GM23338 (cell line): ENCODE measurements at regions not wholly inside any gene's neighbourhood (a gene's known extent, or its start where the extent isn't known, plus 50 kb on each side); places are given as distances from the start of the nearest gene placed in this dataset.

Experiments
- ATAC-seq: fragments of 200-7000 bp; cut with Tn5 transposase; 3 replicates; pipeline ENCODE4 v1.9.1; 2020
- DNase-seq: peaks from one replicate; pipeline ENCODE4 v3.0.0-alpha.2; 2015; ENCODE audit warnings: low spot score
- H2AFZ ChIP-seq: fragments of 200-600 bp; sonication (generic); 2 replicates; pipeline ENCODE4 v1.8.0; 2016; ENCODE audit warnings: antibody characterized with exemption, mild to moderate bottlenecking, moderate library complexity
- H3F3A ChIP-seq: fragments of 200-600 bp; sonication (generic); replicated peaks from 2 replicates; pipeline ENCODE4 v1.8.0; 2017; ENCODE audit warnings: antibody characterized with exemption, mixed run types, low read depth
- H3K27ac ChIP-seq: fragments of 200-600 bp; sonication (generic); 2 replicates; pipeline ENCODE4 v1.6.1; 2016; ENCODE audit warnings: low read depth
- H3K27me3 ChIP-seq: fragments of 200-600 bp; sonication (generic); 2 replicates; pipeline ENCODE4 v1.8.0; 2016; ENCODE audit warnings: mild to moderate bottlenecking, mixed run types, moderate library complexity; ENCODE audit not compliant: insufficient read depth
- H3K36me3 ChIP-seq: fragments of 200-600 bp; sonication (generic); 2 replicates; pipeline ENCODE4 v1.8.0; 2016; ENCODE audit warnings: mild to moderate bottlenecking; ENCODE audit not compliant: insufficient read depth
- H3K4me1 ChIP-seq: fragments of 200-600 bp; sonication (generic); 2 replicates; pipeline ENCODE4 v1.8.0; 2016; ENCODE audit warnings: mild to moderate bottlenecking, moderate library complexity; ENCODE audit not compliant: insufficient read depth
- H3K4me2 ChIP-seq: fragments of 200-600 bp; sonication (generic); 2 replicates; pipeline ENCODE4 v1.7.1; 2017; ENCODE audit warnings: mixed run types
- H3K4me3 ChIP-seq: fragments of 200-600 bp; sonication (generic); 2 replicates; pipeline ENCODE4 v1.6.1; 2016; ENCODE audit warnings: mixed run types
- H3K79me2 ChIP-seq: fragments of 200-600 bp; sonication (generic); replicated peaks from 2 replicates; pipeline ENCODE4 v1.8.0; 2017; ENCODE audit warnings: mild to moderate bottlenecking; ENCODE audit not compliant: insufficient read depth
- H3K9me2 ChIP-seq: fragments of 200-600 bp; sonication (generic); 2 replicates; pipeline ENCODE4 v1.8.0; 2017; ENCODE audit not compliant: insufficient read depth
- H4K20me1 ChIP-seq: fragments of 200-600 bp; sonication (generic); replicated peaks from 2 replicates; pipeline ENCODE4 v1.8.0; 2017; ENCODE audit warnings: mild to moderate bottlenecking; ENCODE audit not compliant: insufficient read depth
- H3K27ac Mint-ChIP-seq: 2 replicates; pipeline ENCODE4 v1.8.0; 2020; ENCODE audit warnings: inconsistent platforms, mild to moderate bottlenecking, moderate library complexity, mixed read lengths
- H3K27me3 Mint-ChIP-seq: 3 replicates; pipeline ENCODE4 v1.8.0; 2022; ENCODE audit warnings: low read depth, mild to moderate bottlenecking, moderate library complexity, mixed read lengths, inconsistent platforms; ENCODE audit not compliant: insufficient read depth, poor library complexity
- H3K36me3 Mint-ChIP-seq: 3 replicates; pipeline ENCODE4 v1.8.0; 2021; ENCODE audit warnings: low read depth, mild to moderate bottlenecking, inconsistent platforms, moderate library complexity, mixed read lengths
- H3K4me1 Mint-ChIP-seq: 3 replicates; pipeline ENCODE4 v1.8.0; 2020; ENCODE audit warnings: mild to moderate bottlenecking, inconsistent platforms, mixed read lengths
- H3K4me3 Mint-ChIP-seq: 3 replicates; pipeline ENCODE4 v1.8.0; 2021; ENCODE audit warnings: moderate library complexity, mild to moderate bottlenecking, inconsistent platforms, mixed read lengths
- H3K9me3 Mint-ChIP-seq: 3 replicates; pipeline ENCODE4 v1.8.0; 2020; ENCODE audit warnings: moderate library complexity, mild to moderate bottlenecking, inconsistent platforms, mixed read lengths
- CREB1 ChIP-seq: fragments of 250-450 bp; sonication (Bioruptor Pico); IDR thresholded peaks from 2 replicates; pipeline ENCODE4 v1.5.0; 2020; ENCODE audit warnings: low read depth, mild to moderate bottlenecking, moderate library complexity
- ETS1 ChIP-seq: IDR thresholded peaks from 2 replicates; pipeline ENCODE4 v1.6.1; 2016; ENCODE audit warnings: antibody characterized with exemption
- EZH2 ChIP-seq: fragments of 200-600 bp; sonication (generic); IDR thresholded peaks from one replicate; pipeline ENCODE4 v1.8.0; 2017; ENCODE audit warnings: antibody characterized with exemption, mild to moderate bottlenecking, low read depth; ENCODE audit not compliant: unreplicated experiment
- EZH2phosphoT487 ChIP-seq: fragments of 200-600 bp; sonication (generic); IDR thresholded peaks from one replicate; pipeline ENCODE4 v1.8.1; 2018; ENCODE audit warnings: antibody characterized with exemption; ENCODE audit not compliant: unreplicated experiment
- JUNB ChIP-seq: IDR thresholded peaks from one replicate; pipeline ENCODE4 v1.6.1; 2016; ENCODE audit warnings: antibody characterized with exemption; ENCODE audit not compliant: unreplicated experiment
- NANOG ChIP-seq: IDR thresholded peaks from 2 replicates; pipeline ENCODE4 v1.6.1; 2016; ENCODE audit warnings: antibody characterized with exemption, borderline replicate concordance
- STAT1 ChIP-seq: IDR thresholded peaks from one replicate; pipeline ENCODE4 v1.6.1; 2016; ENCODE audit warnings: antibody characterized with exemption; ENCODE audit not compliant: unreplicated experiment
- ZNF462 ChIP-seq: fragments of 250-450 bp; sonication (Bioruptor Pico); IDR thresholded peaks from 2 replicates; pipeline ENCODE4 v1.5.0; 2020; ENCODE audit warnings: mild to moderate bottlenecking, moderate library complexity
- TF ChIP-seq, protein P1 (sequence below), 2 experiments: fragments of 200-600 bp in 1 of 2; sonication (generic) in 1 of 2; conservative IDR thresholded peaks; 2 replicates each; pipeline versions ENCODE4 v1.5.1 to v1.6.1; 2016 to 2017; ENCODE audit warnings: antibody characterized with exemption in 2 of 2, low read depth in 2 of 2, mild to moderate bottlenecking in 2 of 2, moderate library complexity in 1 of 2

GRCh38 chr7:131649879-131650278, 93.5 kb upstream of the PODXL start (continued):
- TF ChIP-seq ZNF462 (CRISPR knock-in tag) (no peak), JUNB (no peak), CREB1 (CRISPR knock-in tag) (no peak), EZH2 (no peak), NANOG (no peak), STAT1 (no peak)

- H3K4me3 Mint-ChIP-seq = no peak overlapping the region; the same call in 2 of the 3 replicates
- Histone ChIP-seq H3K4me3 (no peak overlapping the region), H3K4me1 (peaks cover 45% of the 10 kb centered on the region), H3K79me2 (no peaks in the 10 kb centered on the region; the same call in 1 of the 2 replicates), H3K4me2 (peak overlapping the region; percentile 63), H3K27ac (peak overlapping the region; percentile 40; the same call in 1 of the 2 replicates), H3F3A (peaks cover 7% of the 10 kb centered on the region; the same call in 1 of the 2 replicates), H3K9me2 (no peaks in the 10 kb centered on the region), H3K36me3 (no peaks in the 10 kb centered on the region), H2AFZ (peak overlapping the region; percentile 16; the same call in 1 of the 2 replicates), H3K27me3 (no peaks in the 10 kb centered on the region), H4K20me1 (no peaks in the 10 kb centered on the region)
- peaks cover 41% of the 10 kb centered on the region for H3K4me1 Mint-ChIP-seq
- H3K27ac Mint-ChIP-seq = peak overlapping the region; percentile 19; the same call in 1 of the 2 replicates
- H3K27me3 Mint-ChIP-seq = peaks cover 12% of the 10 kb centered on the region
- H3K9me3 Mint-ChIP-seq = no peaks in the 10 kb centered on the region; the same call in 1 of the 3 replicates
- DNase-seq = peak; percentile 65
- 0 out of 3 replicates have a peak, but pooled peaks cover 2% of the 10 kb centered on the region for H3K36me3 Mint-ChIP-seq
- ATAC-seq = peak; percentile 70
- TF ChIP-seq, protein P1, sequence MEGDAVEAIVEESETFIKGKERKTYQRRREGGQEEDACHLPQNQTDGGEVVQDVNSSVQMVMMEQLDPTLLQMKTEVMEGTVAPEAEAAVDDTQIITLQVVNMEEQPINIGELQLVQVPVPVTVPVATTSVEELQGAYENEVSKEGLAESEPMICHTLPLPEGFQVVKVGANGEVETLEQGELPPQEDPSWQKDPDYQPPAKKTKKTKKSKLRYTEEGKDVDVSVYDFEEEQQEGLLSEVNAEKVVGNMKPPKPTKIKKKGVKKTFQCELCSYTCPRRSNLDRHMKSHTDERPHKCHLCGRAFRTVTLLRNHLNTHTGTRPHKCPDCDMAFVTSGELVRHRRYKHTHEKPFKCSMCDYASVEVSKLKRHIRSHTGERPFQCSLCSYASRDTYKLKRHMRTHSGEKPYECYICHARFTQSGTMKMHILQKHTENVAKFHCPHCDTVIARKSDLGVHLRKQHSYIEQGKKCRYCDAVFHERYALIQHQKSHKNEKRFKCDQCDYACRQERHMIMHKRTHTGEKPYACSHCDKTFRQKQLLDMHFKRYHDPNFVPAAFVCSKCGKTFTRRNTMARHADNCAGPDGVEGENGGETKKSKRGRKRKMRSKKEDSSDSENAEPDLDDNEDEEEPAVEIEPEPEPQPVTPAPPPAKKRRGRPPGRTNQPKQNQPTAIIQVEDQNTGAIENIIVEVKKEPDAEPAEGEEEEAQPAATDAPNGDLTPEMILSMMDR (conservative IDR thresholded peaks at IDR 0.05; ENCODE audit: low read depth in 2 of 2) = no peak
- TF ChIP-seq CREB1 (CRISPR knock-in tag) (peak; percentile 20; the same call in 1 of the 2 replicates), ETS1 (no peak), NANOG (no peak), EZH2phosphoT487 (no peak)
These were observed 92.6 kb upstream of the PODXL start for GRCh38 chr7:131649003-131649541.
